CD14-positive monocyte (primary cell): ENCODE measurements at regions not wholly inside any gene's neighbourhood (a gene's known extent, or its start where the extent isn't known, plus 50 kb on each side); places are given as distances from the start of the nearest gene placed in this dataset.
"Not testable (repeated sequence)": the region's sequence is repeated elsewhere in the genome, so short reads cannot be mapped to it uniquely, and the experiment has no call there.

ENCODE experiments used
- DNase-seq, 3 donors: peaks; one replicate each; pipeline ENCODE4 v3.0.0-alpha.2; 2011 to 2022
- H2AFZ ChIP-seq: 2 replicates; pipeline ENCODE4 v1.6.0; 2012; ENCODE audit warnings: mild to moderate bottlenecking, low read depth, low read length, inconsistent platforms; ENCODE audit not compliant: insufficient read depth, poor library complexity, severe bottlenecking
- H3K27ac ChIP-seq, 2 donors: 1 replicate in 1 of 2; 2 replicates in 1 of 2; pipeline ENCODE4 v1.5.1; 2012 to 2013; ENCODE audit warnings: low read length in 2 of 2, control low read depth in 1 of 2, inconsistent platforms in 1 of 2, low read depth in 1 of 2, mild to moderate bottlenecking in 1 of 2
- H3K27me3 ChIP-seq, 2 donors: one replicate each; pipeline versions ENCODE4 v1.6.0 to v1.6.1; 2011 to 2013; ENCODE audit warnings: low read length in 2 of 2; ENCODE audit not compliant: control insufficient read depth in 2 of 2, insufficient read depth in 2 of 2
- H3K36me3 ChIP-seq, 2 donors: replicated peaks in 1 of 2; 1 replicate in 1 of 2; 2 replicates in 1 of 2; pipeline versions ENCODE4 v1.5.1 to v1.6.1; 2012 to 2013; ENCODE audit warnings: low read length in 2 of 2, control low read depth in 1 of 2, inconsistent platforms in 1 of 2, mild to moderate bottlenecking in 1 of 2; ENCODE audit not compliant: insufficient read depth in 2 of 2, control insufficient read depth in 1 of 2
- H3K4me1 ChIP-seq, 2 donors: 1 replicate in 1 of 2; 2 replicates in 1 of 2; pipeline versions ENCODE4 v1.5.1 to v1.6.1; 2012 to 2013; ENCODE audit warnings: low read length in 2 of 2, control low read depth in 1 of 2, inconsistent platforms in 1 of 2, mild to moderate bottlenecking in 1 of 2, moderate library complexity in 1 of 2; ENCODE audit not compliant: insufficient read depth in 2 of 2, control insufficient read depth in 1 of 2
- H3K4me2 ChIP-seq: replicated peaks from 2 replicates; pipeline ENCODE3; 2012; ENCODE audit warnings: low read length, moderate library complexity, mild to moderate bottlenecking; ENCODE audit not compliant: poor library complexity, severe bottlenecking; ENCODE audit errors: extremely low read depth
- H3K4me3 ChIP-seq, 3 experiments: fragments of 200-600 bp in 1 of 3; sonication (generic) in 1 of 3; replicated peaks in 1 of 3; 1 replicate in 2 of 3; 2 replicates in 1 of 3; pipeline ENCODE4 v1.5.1; 2011 to 2013; ENCODE audit warnings: low read length in 3 of 3, mild to moderate bottlenecking in 3 of 3, control low read depth in 2 of 3, low read depth in 2 of 3, inconsistent platforms in 1 of 3, moderate library complexity in 1 of 3
- H3K79me2 ChIP-seq: 2 replicates; pipeline ENCODE4 v1.6.0; 2012; ENCODE audit warnings: mild to moderate bottlenecking, control low read depth, inconsistent platforms, low read length, moderate library complexity; ENCODE audit not compliant: insufficient read depth
- H3K9ac ChIP-seq: 2 replicates; pipeline ENCODE4 v1.6.0; 2017; ENCODE audit warnings: low read length, mild to moderate bottlenecking; ENCODE audit not compliant: insufficient read depth, poor library complexity, severe bottlenecking
- H3K9me3 ChIP-seq, 2 donors: replicated peaks in 1 of 2; 1 replicate in 1 of 2; 2 replicates in 1 of 2; pipeline versions ENCODE4 v1.5.1 to v1.6.1; 2012 to 2013; ENCODE audit warnings: low read length in 2 of 2, control low read depth in 1 of 2; ENCODE audit not compliant: control insufficient read depth in 1 of 2, insufficient read depth in 1 of 2
- H4K20me1 ChIP-seq: 2 replicates; pipeline ENCODE4 v1.6.0; 2012; ENCODE audit warnings: mild to moderate bottlenecking, low read length, control low read depth, moderate library complexity; ENCODE audit not compliant: insufficient read depth
- H3K27ac Mint-ChIP-seq, 7 donors: one replicate each; pipeline ENCODE4 v1.8.0; 2020; ENCODE audit warnings: mild to moderate bottlenecking in 7 of 7, mixed read lengths in 7 of 7, moderate library complexity in 6 of 7, inconsistent platforms in 2 of 7
- H3K27me3 Mint-ChIP-seq, 3 donors: one replicate each; pipeline ENCODE4 v1.8.0; 2021 to 2022; ENCODE audit warnings: low read depth in 3 of 3, mild to moderate bottlenecking in 3 of 3, mixed read lengths in 3 of 3, moderate library complexity in 3 of 3, inconsistent platforms in 1 of 3
- H3K36me3 Mint-ChIP-seq, 2 donors: one replicate each; pipeline ENCODE4 v1.8.0; 2020; ENCODE audit warnings: mixed read lengths in 2 of 2, inconsistent platforms in 1 of 2, mild to moderate bottlenecking in 1 of 2
- H3K4me1 Mint-ChIP-seq: one replicate; pipeline ENCODE4 v1.8.0; 2020; ENCODE audit warnings: mild to moderate bottlenecking, mixed read lengths
- H3K4me3 Mint-ChIP-seq, 2 donors: one replicate each; pipeline ENCODE4 v1.8.0; 2020; ENCODE audit warnings: mild to moderate bottlenecking in 2 of 2, mixed read lengths in 2 of 2, moderate library complexity in 1 of 2
- H3K9me3 Mint-ChIP-seq, 7 donors: one replicate each; pipeline ENCODE4 v1.8.0; 2020 to 2022; ENCODE audit warnings: mixed read lengths in 7 of 7, mild to moderate bottlenecking in 6 of 7, moderate library complexity in 6 of 7, inconsistent platforms in 2 of 7
- CTCF ChIP-seq: fragments of 200-600 bp; IDR thresholded peaks from one replicate; pipeline ENCODE4 v1.8.0; 2022; ENCODE audit warnings: antibody characterized with exemption, mild to moderate bottlenecking
- WGBS: methylation state at CpG from one replicate; pipeline ENCODE4 v1.1.5; 2013; ENCODE audit warnings: missing lambda C conversion rate; ENCODE audit not compliant: insufficient coverage; 5-methylcytosine and 5-hydroxymethylcytosine counted together
- intact Hi-C, 2 donors: fragments of 100-400 bp; cut with micrococcal nuclease; formaldehyde crosslinking; loops; one replicate each; pipeline versions ENCODE4 v1.15.0 to v1.15.1; 2023

DNA sequence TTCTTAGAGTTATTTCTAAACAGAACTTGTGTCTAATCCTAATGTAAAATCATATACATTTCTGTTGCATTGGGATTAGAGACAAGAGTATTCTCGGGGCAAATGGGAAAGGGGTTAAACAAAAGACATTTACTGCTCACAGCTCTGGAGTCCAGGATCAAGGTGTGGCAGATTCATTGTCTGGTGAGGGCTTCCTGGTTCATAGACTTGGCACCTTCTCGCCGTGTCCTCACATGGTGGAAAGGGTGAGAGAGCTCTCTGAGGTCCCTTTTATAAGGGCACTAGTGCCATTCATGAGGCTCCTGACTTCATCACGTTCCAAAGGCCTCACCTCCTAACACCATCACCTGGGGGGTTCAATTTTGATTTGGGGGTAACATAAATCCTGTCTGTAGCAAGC, 90.3 kb upstream of the PRKX start:
- H3K27ac ChIP-seq = no peak overlapping the region
- no peaks in the 10 kb centered on the region for H3K4me1 Mint-ChIP-seq
- no peak overlapping the region for H3K27ac Mint-ChIP-seq
- no peaks in the 10 kb centered on the region for H3K9me3 ChIP-seq
- no peaks in the 10 kb centered on the region for H3K36me3 Mint-ChIP-seq
- intact Hi-C loops = no loop called here
- H3K9ac ChIP-seq = no peak overlapping the region
- peaks cover 6 to 8% of the 10 kb centered on the region in 2 donors for H3K27me3 ChIP-seq
- TF ChIP-seq CTCF = no peak
- no peak for DNase-seq
- no peak overlapping the region for H2AFZ ChIP-seq
- peaks cover 0 to 2% (median 0%) of the 10 kb centered on the region in 7 donors for H3K9me3 Mint-ChIP-seq
- no CpG with 5 or more reads among the region's 4 CpGs for WGBS
- no peaks in the 10 kb centered on the region for H3K36me3 ChIP-seq
- no peaks in the 10 kb centered on the region for H3K79me2 ChIP-seq
- no peak overlapping the region for H3K4me3 ChIP-seq
- no peaks in the 10 kb centered on the region for H4K20me1 ChIP-seq
- H3K4me2 ChIP-seq = no peak overlapping the region
- H3K4me3 Mint-ChIP-seq = no peak overlapping the region
- no peaks in the 10 kb centered on the region for H3K4me1 ChIP-seq
- peaks cover 8 to 18% (median 18%) of the 10 kb centered on the region in 3 donors for H3K27me3 Mint-ChIP-seq

DNA sequence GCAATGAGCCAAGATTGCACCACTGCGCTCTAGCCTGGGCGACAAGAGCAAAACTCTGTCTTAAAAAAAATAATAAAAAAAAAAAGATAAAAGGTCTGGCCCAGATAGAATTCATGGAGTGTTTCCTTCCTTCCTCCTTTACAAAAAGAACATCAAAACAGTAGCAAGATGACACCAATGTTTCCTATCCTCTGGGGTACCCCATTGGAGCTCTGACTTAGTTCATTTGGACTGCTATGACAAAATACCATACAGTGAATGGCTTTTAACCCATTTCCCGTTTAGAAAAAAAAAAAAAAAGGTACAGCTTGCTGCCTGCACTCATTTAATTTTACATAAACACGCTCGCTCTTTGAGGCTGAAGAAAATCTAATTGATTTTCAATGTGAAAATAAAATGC, 89.9 kb upstream of the PRKX start:
- no peak overlapping the region for H3K4me3 ChIP-seq
- no peak overlapping the region for H3K4me2 ChIP-seq
- peaks cover 8 to 19% (median 16%) of the 10 kb centered on the region in 3 donors for H3K27me3 Mint-ChIP-seq
- no peak for TF ChIP-seq CTCF
- H3K9me3 ChIP-seq = no peaks in the 10 kb centered on the region
- no peak for DNase-seq
- no peak overlapping the region for H3K9ac ChIP-seq
- no peaks in the 10 kb centered on the region for H3K79me2 ChIP-seq
- H3K4me1 ChIP-seq = no peaks in the 10 kb centered on the region
- H3K27ac Mint-ChIP-seq = no peak overlapping the region
- no peaks in the 10 kb centered on the region for H3K4me1 Mint-ChIP-seq
- H2AFZ ChIP-seq = no peak overlapping the region
- intact Hi-C loops = no loop called here
- WGBS = no CpG with 5 or more reads among the region's 5 CpGs
- no peaks in the 10 kb centered on the region for H3K36me3 ChIP-seq
- H3K36me3 Mint-ChIP-seq = no peaks in the 10 kb centered on the region
- H3K27ac ChIP-seq = no peak overlapping the region
- H3K9me3 Mint-ChIP-seq = peaks cover 0 to 2% (median 0%) of the 10 kb centered on the region in 7 donors
- H3K27me3 ChIP-seq = peaks cover 6 to 8% of the 10 kb centered on the region in 2 donors
- no peaks in the 10 kb centered on the region for H4K20me1 ChIP-seq
- H3K4me3 Mint-ChIP-seq = no peak overlapping the region

- DNase-seq, H4K20me1 ChIP-seq, H3K9me3 ChIP-seq, H3K36me3 ChIP-seq, H3K4me3 Mint-ChIP-seq, H3K4me2 ChIP-seq, H3K4me3 ChIP-seq, H3K79me2 ChIP-seq, H3K9ac ChIP-seq, intact Hi-C loops, H3K36me3 Mint-ChIP-seq, H3K27me3 ChIP-seq: not testable (repeated sequence)
- WGBS = 80% methylated on average over 1 of the region's 4 CpGs
- H3K9me3 Mint-ChIP-seq = peaks cover 0 to 10% (median 3%) of the 10 kb centered on the region in 7 donors
- H3K4me1 Mint-ChIP-seq = peaks cover 25% of the 10 kb centered on the region
- peak overlapping the region in 5 of 7 donors; percentile 42 to 84 (median 60) for H3K27ac Mint-ChIP-seq
- Histone ChIP-seq H3K4me1 (peaks cover 10 to 17% of the 10 kb centered on the region in 2 donors), H2AFZ (peak overlapping the region; percentile 49), H3K27ac (peak overlapping the region in 1 of 2 donors; percentile 48)
- H3K27me3 Mint-ChIP-seq = peaks cover 0 to 12% (median 0%) of the 10 kb centered on the region in 3 donors
Measured at GRCh38 chrX:3795411-3795810, 82.0 kb upstream of the PRKX start.
